ENCODE measurements at regions not wholly inside any gene's neighbourhood (a gene's known extent, or its start where the extent isn't known, plus 50 kb on each side); places are given as distances from the start of the nearest gene placed in this dataset.

DNA sequence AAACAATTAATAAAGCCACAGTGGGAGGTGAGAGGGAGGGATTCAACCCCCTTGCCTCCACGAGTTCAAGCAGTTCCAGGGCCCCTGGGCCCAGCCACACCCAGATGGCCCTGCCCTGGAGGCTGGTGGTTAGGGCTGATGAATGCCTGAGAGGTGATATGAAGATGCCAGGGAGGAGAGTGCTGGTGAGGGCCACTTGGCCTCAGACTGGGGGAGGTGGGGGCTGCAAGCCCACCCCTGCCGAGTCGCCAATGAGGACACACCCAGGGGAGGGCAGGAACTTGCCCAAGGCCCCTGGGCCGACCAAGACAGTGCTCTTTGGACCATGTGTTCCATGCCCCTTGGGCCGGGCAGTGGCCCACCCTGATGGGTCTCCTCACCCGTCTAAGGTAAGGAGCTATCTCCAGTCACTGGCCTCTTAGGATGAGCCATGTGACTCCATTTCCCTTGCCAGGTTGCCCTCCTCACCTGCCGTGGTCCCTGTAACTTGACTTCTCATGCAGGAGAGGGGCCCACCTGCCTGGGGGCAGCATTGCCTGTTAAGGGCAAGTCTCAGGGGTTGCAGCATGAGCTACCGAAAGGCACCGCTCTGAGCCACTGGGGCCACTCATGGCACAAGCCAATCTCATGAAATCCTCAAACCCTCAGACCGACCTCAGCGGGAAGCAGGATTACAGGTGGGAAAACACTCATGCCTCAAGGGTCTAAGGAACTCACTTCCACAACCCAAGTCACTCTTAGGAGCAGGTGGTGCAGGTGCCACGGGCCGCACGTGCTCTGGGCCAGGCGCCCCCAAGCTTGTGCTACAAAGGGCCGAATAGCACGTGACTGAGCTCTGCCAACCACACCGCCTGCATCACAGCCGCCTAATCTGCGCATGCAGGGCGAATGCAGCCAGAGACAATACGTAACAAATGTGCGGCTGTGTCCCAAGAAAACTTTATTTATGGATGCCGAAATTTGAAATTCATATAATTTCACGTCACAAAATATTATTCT lies 147.4 kb upstream of the MLN start:
- TF ChIP-seq, protein P1, sequence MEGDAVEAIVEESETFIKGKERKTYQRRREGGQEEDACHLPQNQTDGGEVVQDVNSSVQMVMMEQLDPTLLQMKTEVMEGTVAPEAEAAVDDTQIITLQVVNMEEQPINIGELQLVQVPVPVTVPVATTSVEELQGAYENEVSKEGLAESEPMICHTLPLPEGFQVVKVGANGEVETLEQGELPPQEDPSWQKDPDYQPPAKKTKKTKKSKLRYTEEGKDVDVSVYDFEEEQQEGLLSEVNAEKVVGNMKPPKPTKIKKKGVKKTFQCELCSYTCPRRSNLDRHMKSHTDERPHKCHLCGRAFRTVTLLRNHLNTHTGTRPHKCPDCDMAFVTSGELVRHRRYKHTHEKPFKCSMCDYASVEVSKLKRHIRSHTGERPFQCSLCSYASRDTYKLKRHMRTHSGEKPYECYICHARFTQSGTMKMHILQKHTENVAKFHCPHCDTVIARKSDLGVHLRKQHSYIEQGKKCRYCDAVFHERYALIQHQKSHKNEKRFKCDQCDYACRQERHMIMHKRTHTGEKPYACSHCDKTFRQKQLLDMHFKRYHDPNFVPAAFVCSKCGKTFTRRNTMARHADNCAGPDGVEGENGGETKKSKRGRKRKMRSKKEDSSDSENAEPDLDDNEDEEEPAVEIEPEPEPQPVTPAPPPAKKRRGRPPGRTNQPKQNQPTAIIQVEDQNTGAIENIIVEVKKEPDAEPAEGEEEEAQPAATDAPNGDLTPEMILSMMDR (conservative IDR thresholded peaks at IDR 0.05; ENCODE audit: low read length) = no peak
- no peak for TF ChIP-seq EZH2phosphoT487 (IDR thresholded peaks at IDR 0.05; ENCODE audit: borderline replicate concordance, low read depth, low read length)
